GM21786 (cell line): ENCODE measurements at regions not wholly inside any gene's neighbourhood (a gene's known extent, or its start where the extent isn't known, plus 50 kb on each side); places are given as distances from the start of the nearest gene placed in this dataset.

ENCODE experiments used
- ATAC-seq: cut with Tn5 transposase; IDR thresholded peaks from one replicate; pipeline ENCODE4 v1.9.1; 2021; ENCODE audit not compliant: unreplicated experiment

- no peak for ATAC-seq
These were observed 170.6 kb downstream of the METTL4 start for GRCh38 chr18:2400701-2401196.

GRCh38 chr18:2402084-2402483 lies 169.2 kb downstream of the METTL4 start:
- no peak for ATAC-seq

GRCh38 chr18:2406544-2406943 lies 164.8 kb downstream of the METTL4 start:
- no peak for ATAC-seq

- no peak for ATAC-seq
These were observed 163.3 kb downstream of the METTL4 start for GRCh38 chr18:2407961-2408360.

GRCh38 chr18:2409906-2410305 lies 161.4 kb downstream of the METTL4 start:
- no peak for ATAC-seq

- ATAC-seq, result no peak
These were observed 160.6 kb downstream of the METTL4 start for GRCh38 chr18:2410688-2411087.

- no peak for ATAC-seq
These were observed 159.8 kb downstream of the METTL4 start for GRCh38 chr18:2411381-2411960.

GRCh38 chr18:2412281-2412680 lies 159.0 kb downstream of the METTL4 start:
- ATAC-seq, result no peak

GRCh38 chr18:2412996-2413751 lies 158.1 kb downstream of the METTL4 start:
- no peak for ATAC-seq

GRCh38 chr18:2414235-2414634 lies 157.1 kb downstream of the METTL4 start:
- no peak for ATAC-seq

- ATAC-seq, result no peak
These were observed 155.6 kb downstream of the METTL4 start for GRCh38 chr18:2415656-2416055.

- no peak for ATAC-seq
These were observed 153.3 kb downstream of the METTL4 start for GRCh38 chr18:2417861-2418610.

GRCh38 chr18:2420367-2420766 lies 150.9 kb downstream of the METTL4 start:
- no peak for ATAC-seq

- ATAC-seq, result no peak
These were observed 147.5 kb downstream of the METTL4 start for GRCh38 chr18:2423761-2424160.

- ATAC-seq, result no peak
These were observed 146.9 kb downstream of the METTL4 start for GRCh38 chr18:2424420-2424819.

GRCh38 chr18:2425426-2426317 lies 145.6 kb downstream of the METTL4 start:
- no peak for ATAC-seq

GRCh38 chr18:2430191-2430590 lies 141.1 kb downstream of the METTL4 start:
- ATAC-seq, result no peak

- no peak for ATAC-seq
These were observed 139.5 kb downstream of the METTL4 start for GRCh38 chr18:2431806-2432205.

- ATAC-seq, result no peak
These were observed 137.9 kb downstream of the METTL4 start for GRCh38 chr18:2433366-2433765.

GRCh38 chr18:2441544-2441943 lies 129.8 kb downstream of the METTL4 start:
- no peak for ATAC-seq

GRCh38 chr18:2442006-2442405 lies 129.3 kb downstream of the METTL4 start:
- no peak for ATAC-seq
